HTR-8/SVneo (cell line): ENCODE measurements at regions not wholly inside any gene's neighbourhood (a gene's known extent, or its start where the extent isn't known, plus 50 kb on each side); places are given as distances from the start of the nearest gene placed in this dataset.
A peak's percentile ranks its signal among the peaks of the same experiment; 100 is the strongest.
"Not testable (repeated sequence)": the region's sequence is repeated elsewhere in the genome, so short reads cannot be mapped to it uniquely, and the experiment has no call there.

Experiments used
- DNase-seq: peaks from one replicate; pipeline ENCODE4 v3.0.0; 2011; ENCODE audit warnings: low spot score, mixed read lengths; ENCODE audit not compliant: insufficient read length
- FAIRE-seq: peaks from 2 replicates; lab custom pipeline; 2011; peaks lifted over from hg19 to GRCh38; lab: Jason Lieb, UNC

DNA sequence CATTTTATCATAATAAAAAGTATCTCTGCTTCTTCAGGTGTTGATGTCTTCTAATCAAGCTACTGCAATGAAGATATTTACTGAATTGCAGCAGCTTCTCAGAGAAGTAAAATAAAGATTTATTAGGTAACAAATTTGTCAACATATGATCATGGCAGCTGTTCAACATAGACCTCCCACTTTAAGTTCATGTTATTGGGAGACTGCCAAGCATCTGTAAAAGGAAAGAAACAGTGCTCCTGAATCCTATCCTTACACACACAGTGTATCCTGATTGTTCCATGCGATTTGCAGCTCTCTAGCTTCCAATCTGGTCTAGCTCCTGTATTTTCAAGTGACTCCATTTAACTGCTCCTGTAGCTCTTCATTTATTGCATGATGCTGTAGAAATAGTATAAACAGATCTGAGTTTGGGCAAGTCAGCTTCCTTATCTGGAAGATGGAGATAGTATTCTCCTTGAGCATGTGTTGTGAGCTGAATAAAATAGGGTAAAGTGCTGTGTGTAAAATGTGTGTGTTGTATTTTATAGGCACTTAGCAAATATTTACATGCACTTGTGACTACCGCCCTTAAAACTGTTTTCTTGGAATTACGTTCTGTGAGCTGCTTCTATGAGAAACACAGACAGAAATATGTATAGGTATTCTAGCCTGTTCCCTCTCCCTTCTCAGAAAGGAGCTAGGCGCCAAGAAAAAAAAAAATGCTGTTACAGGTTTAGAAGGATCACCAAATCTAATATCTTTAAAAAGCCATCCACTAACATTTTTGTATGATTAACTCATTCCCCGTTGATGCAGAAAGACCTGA is 290.6 kb downstream of the JRKL start:
- DNase-seq (no peak), FAIRE-seq (no peak)

GRCh38 chr11:96681019-96681716 is 291.4 kb downstream of the JRKL start:
- FAIRE-seq (no peak), DNase-seq (no peak)

GRCh38 chr11:96694338-96694737 is 304.5 kb downstream of the JRKL start:
- FAIRE-seq (no peak), DNase-seq (no peak)

DNA sequence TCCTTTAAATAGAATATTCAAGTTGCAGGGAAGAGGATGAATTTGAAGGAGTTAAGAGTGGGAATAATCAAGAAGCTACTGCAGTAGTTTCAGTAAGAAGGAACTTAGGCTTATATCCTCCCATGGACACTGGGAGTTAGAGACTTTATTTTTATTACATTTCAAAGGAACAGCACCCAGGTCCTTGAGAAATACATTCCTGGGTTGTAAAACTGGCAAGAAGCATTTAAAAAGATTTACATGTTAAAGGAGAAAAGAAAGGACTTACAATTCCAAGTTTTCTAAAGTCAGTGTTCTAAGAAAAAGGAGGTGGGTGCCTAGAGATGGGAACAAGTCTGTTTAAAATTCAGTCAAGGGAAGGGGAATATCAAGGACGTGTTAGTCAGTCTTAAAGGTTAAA is 306.9 kb downstream of the JRKL start:
- FAIRE-seq, result no peak

DNA sequence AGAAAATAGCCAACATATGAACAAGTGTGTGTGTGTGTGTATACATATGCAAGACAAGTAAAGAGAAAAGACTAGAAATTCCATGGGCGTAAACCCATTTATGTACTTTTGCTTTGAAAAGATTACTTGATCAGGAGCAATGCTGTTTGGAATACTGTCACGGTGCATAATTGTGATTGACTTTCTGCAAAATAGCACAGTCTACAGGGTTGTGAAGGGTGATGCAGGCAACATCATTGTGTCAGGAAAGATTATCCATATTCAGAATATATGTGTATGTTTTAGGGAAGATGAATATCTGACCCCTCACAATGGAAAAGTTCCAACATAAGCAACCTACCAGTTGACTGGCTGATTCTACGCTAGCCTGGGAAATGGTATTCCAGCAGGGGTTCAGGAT is 307.7 kb downstream of the JRKL start:
- FAIRE-seq, result no peak
- DNase-seq, result no peak

More for the DNA sequence above, 306.9 kb downstream of the JRKL start:
- DNase-seq, result no peak

- no peak for FAIRE-seq
- DNase-seq, result no peak
Measured at GRCh38 chr11:96704847-96705246, 315.0 kb downstream of the JRKL start.

GRCh38 chr11:96706761-96707160 is 316.9 kb downstream of the JRKL start:
- DNase-seq, result no peak
- FAIRE-seq, result no peak

DNA sequence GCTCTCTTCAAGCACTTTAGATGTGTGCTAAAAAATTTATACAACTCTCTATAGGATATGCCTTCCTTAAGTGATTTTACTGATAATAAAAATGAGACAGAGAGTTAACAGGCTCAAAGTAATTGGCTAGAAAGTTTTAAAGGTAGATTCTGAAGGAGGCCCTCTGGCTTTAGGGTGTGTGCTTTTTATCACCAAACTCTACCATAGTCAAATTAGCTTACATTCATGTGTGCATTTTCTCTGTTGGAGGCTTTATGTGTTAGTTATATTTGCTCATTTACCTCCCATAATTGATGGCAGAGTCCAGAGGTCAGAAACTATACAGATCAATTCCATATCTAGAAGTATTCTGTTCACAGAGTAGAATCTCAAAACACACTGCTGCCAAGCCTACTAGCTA is 317.5 kb downstream of the JRKL start:
- DNase-seq (no peak), FAIRE-seq (no peak)

DNA sequence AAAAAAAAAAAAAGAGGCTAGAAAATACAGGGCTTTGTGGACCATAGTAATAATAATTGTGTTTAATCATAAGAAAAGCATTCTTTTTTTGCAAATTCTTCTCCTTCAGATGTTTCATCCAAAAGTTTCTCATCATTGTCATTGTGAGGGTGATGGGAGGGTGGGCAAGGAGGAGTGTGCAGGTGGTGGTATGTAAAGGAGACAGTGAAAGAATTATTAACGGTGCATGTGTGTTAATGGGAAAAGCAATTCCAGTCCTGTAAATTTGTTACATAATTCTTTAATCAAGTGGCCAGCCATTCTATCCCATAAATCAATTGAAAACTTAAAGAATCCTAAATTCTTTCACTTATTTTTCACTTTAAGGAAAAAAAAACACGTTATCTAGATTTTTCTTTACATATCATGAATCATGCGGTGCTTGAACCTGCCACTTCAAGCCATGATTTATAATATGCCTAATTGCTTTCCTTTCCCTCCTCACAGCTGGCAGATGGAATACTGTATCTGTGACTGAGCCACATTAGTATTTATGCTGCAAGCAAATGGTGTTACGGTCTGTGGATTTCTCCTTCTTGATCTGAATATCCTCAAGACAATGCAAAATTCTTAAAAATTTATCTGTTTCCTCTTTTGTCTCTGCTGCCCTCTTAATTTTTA is 318.5 kb downstream of the JRKL start:
- DNase-seq (peak; percentile 23), FAIRE-seq (peak; percentile 4)

DNA sequence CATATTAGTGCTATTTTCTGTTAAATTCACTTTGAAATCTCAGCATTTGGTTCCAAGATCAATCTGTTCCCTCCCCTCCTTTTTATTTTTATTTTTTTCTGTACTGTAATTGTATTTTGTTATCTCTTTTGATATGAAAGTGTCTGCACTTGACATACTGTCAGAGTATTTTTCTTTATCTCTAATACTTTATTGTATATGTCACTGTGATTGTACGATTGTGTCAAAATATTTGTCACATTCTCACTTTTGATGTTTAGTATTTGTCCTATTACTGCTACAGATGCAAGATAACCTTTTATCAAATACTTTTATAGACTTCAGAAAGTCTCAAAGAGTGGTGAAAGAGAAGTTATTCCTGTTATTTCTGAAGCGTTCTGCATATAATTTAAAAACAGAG is 323.5 kb downstream of the JRKL start:
- FAIRE-seq (no peak), DNase-seq (no peak)

DNA sequence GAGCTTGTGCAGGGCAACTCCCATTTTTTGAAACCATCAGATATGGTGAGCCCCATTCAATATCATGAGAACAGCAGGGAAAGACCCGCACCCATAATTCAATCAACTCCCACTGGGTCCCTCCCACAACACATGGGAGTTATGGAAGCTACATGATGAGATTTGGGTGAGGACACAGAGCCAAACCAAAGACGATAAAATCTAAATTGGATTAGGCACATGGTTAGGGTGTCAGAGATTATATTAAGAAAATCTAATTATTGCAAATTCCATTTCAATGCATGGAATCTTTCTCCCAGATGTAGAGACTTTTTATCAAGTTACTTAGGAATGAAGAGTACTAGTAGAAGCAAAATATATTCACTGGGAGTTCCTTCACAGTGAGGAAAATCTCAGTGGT is 324.9 kb downstream of the JRKL start:
- FAIRE-seq (no peak), DNase-seq (no peak)

DNA sequence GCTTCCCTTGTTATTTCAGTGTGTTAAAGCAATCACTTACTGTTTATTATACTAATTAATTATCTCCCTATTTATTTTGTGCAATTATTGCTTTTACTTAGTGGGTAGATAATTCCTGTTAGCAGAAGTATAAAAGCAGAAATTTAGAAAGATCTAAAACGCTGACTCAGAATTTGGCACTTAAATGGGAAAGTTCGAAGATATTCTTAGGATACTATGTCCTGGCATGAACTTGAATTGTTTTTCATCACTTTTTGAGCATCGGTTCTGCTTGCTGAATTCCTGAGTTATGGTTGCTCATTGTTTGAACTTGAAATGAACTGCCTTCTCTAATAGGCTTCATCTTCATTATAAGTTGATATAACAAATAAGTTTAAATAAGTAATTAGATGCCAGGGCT is 325.4 kb downstream of the JRKL start:
- FAIRE-seq, result no peak
- DNase-seq, result no peak

- no peak for DNase-seq
- no peak for FAIRE-seq
Measured at GRCh38 chr11:96736601-96737000, 346.8 kb downstream of the JRKL start.

DNA sequence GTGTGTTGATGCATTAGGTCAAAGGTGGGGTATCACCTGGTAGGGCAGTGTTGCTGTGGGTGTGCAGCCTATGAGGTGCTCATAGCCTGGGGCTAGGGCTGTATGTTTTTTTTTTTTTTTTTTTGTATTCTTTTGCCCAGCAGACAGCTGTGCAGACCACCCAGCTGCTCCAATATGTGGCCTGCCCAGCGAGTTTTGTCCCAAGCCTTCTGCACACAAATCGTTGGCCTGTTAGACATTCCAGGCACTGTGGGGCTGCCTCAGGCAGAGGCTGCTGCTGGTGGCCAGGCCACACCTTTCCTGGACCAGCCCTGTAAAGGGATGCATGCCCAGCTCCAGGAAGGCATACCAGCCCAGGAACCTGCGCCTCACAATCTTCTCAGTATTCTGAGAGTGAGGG is 348.5 kb downstream of the JRKL start:
- DNase-seq (no peak), FAIRE-seq (no peak)

DNA sequence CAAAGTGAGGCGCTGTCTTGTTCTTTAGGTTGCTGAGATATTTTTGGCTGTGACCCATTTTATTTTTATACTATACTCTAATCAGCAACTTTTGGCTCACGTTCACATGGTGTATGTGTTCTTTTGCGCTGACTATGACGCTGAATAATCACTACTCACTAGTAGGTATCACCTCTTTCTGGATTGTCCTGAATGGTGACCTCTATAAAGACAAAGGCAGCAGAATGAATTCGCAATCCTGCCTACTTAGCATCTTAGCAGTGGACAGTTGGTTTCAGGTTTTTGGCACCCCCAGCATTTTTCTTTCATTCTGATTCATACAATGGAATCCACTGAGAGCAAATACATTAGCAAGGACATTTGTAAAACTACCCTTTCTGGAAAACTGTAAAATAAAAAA is 351.3 kb downstream of the JRKL start:
- FAIRE-seq, result no peak
- no peak for DNase-seq

DNA sequence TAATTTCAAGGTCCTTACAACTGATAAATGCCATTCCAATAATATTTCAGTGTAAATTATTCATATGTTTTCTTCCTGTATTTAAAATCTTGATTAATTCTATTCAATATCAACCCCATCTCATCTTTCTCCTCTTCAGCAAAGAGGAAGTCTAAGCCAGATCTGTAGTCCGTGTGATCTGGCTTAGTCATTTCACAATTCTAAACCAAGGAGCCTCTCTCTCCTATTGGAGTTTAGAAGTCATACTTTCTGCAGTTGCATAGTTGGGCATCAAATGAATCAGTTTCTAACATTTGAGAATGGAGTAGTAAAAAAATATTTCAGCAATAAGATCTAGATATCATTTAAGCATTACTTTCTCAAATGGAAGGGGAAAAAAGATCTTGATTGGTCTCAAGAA is 354.9 kb downstream of the JRKL start:
- FAIRE-seq (no peak), DNase-seq (no peak)

GRCh38 chr11:96748639-96749370 is 359.0 kb downstream of the JRKL start:
- peak; percentile 13 for FAIRE-seq

DNA sequence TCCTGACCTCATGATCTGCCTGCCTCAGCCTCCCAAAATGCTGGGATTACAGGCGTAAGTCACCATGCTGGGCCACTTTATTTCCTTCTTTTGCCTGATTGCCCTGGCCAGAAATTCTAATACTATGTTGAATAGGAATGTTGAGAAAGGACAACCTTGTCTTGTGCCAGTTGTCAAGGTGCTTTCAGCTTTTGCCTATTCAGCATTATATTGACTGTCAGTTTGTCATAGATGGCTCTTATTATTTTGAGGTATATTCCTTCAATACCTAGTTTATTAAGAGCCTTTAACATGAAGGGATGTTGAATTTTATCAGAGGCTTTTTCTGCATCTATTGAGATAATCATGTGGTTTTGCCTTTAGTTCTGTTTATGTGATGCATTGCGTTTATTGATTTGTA is 362.0 kb downstream of the JRKL start:
- not testable (repeated sequence) for FAIRE-seq, DNase-seq

More at GRCh38 chr11:96748639-96749370, 359.0 kb downstream of the JRKL start:
- DNase-seq, result peak; percentile 18

DNA sequence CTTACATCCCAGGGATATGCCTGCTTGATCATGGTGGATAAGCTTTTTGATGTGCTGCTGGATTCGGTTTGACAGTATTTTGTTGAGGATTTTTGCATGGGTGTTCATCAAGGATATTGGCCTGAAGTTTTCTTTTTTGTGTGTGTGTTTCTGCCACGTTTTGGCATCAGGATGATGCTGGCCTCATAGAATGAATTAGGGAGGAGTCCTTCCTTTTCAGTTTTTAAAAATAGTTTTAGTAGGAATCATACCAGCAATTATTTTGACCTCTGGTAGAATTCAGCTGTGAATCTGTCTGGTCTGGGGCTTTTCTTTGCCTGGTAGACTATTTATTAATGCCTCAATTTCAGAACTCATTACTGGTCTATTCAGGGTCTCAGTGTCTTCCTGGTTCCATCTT is 362.4 kb downstream of the JRKL start:
- FAIRE-seq, result no peak
- DNase-seq, result no peak

DNA sequence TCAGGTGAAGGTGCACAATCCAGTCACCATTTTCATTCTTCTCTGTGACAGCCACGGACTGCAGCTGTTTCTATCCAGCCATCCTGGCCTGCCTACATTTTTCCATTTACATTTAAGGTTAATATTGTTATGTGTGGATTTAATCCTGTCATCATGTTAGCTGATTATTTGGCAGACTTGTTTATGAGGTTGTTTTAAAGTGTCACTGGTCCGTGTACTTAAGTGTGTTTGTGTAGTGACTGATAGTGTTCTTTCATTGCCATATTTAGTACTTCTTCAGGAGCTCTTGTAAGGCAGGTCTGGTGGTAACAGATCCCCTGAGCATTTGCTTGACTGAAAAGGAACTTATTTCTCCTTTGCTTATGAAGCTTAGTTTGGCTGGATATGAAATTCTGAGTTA is 364.2 kb downstream of the JRKL start:
- FAIRE-seq, result no peak
- DNase-seq, result no peak

DNA sequence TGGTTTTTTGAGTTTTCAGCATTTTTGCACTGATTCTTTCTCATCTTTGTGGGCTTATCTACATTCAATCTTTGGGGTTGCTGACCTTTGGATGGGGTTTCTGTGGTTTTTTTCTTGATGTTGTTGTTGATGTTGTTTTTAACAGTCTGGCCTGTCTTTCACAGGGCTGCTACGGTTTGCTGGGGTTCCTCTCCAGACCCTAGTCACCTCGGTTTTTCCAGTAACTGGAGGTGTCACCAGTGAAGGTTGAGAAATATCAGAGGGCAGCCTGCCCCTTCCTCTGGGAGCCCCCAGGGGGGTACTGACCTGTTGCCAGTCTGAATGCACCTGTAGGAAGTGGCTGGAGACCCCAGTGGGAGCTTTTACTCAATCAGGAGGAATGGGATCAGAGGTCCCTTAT is 365.4 kb downstream of the JRKL start:
- FAIRE-seq (no peak), DNase-seq (no peak)
